Natural killer cell (primary cell): ENCODE measurements at regions not wholly inside any gene's neighbourhood (a gene's known extent, or its start where the extent isn't known, plus 50 kb on each side); places are given as distances from the start of the nearest gene placed in this dataset.
"Not testable (repeated sequence)": the region's sequence is repeated elsewhere in the genome, so short reads cannot be mapped to it uniquely, and the experiment has no call there.

Experiments
- ATAC-seq, 3 donors: fragments of 150-1000 bp in 2 of 3; fragments of 200-7000 bp in 1 of 3; cut with Tn5 transposase; 1 replicate in 1 of 3; 2 replicates in 2 of 3; pipeline ENCODE4 v1.10.0; 2021; ENCODE audit warnings: mild to moderate bottlenecking in 2 of 3, moderate library complexity in 2 of 3
- DNase-seq, 2 donors: peaks; one replicate each; pipeline versions ENCODE4 v3.0.0 to v3.0.0-alpha.2; 2013 to 2021; ENCODE audit warnings: mixed read lengths in 1 of 2
- H3K27ac ChIP-seq: one replicate; pipeline ENCODE4 v1.5.1; 2013; ENCODE audit warnings: mild to moderate bottlenecking, low read length
- H3K27me3 ChIP-seq: one replicate; pipeline ENCODE4 v1.6.1; 2013; ENCODE audit warnings: low read length; ENCODE audit not compliant: control insufficient read depth, insufficient read depth
- H3K36me3 ChIP-seq: one replicate; pipeline ENCODE4 v1.6.1; 2013; ENCODE audit warnings: low read length; ENCODE audit not compliant: control insufficient read depth, insufficient read depth
- H3K4me1 ChIP-seq: one replicate; pipeline ENCODE4 v1.6.1; 2013; ENCODE audit warnings: low read length; ENCODE audit not compliant: control insufficient read depth, insufficient read depth
- H3K4me3 ChIP-seq: one replicate; pipeline ENCODE4 v1.5.1; 2013; ENCODE audit warnings: low read length
- H3K9me3 ChIP-seq: one replicate; pipeline ENCODE4 v1.6.1; 2013; ENCODE audit warnings: low read length; ENCODE audit not compliant: control insufficient read depth, insufficient read depth
- H3K27ac Mint-ChIP-seq, 2 donors: one replicate each; pipeline ENCODE4 v1.8.0; 2022; ENCODE audit warnings: mild to moderate bottlenecking in 2 of 2, mixed read lengths in 2 of 2, moderate library complexity in 1 of 2
- H3K27me3 Mint-ChIP-seq, 2 donors: one replicate each; pipeline ENCODE4 v1.8.0; 2022; ENCODE audit warnings: low read depth in 2 of 2, mixed read lengths in 2 of 2
- H3K36me3 Mint-ChIP-seq: one replicate; pipeline ENCODE4 v1.8.0; 2022; ENCODE audit warnings: mixed read lengths
- H3K4me1 Mint-ChIP-seq, 2 donors: one replicate each; pipeline ENCODE4 v1.8.0; 2022; ENCODE audit warnings: mixed read lengths in 2 of 2
- H3K4me3 Mint-ChIP-seq: one replicate; pipeline ENCODE4 v1.8.0; 2022; ENCODE audit warnings: mild to moderate bottlenecking, moderate library complexity, mixed read lengths
- H3K9me3 Mint-ChIP-seq, 2 donors: one replicate each; pipeline ENCODE4 v1.8.0; 2022; ENCODE audit warnings: mixed read lengths in 2 of 2
- CTCF ChIP-seq: fragments of 200-600 bp; IDR thresholded peaks from one replicate; pipeline ENCODE4 v1.8.0; 2022; ENCODE audit warnings: antibody characterized with exemption
- WGBS: methylation state at CpG from one replicate; pipeline ENCODE4 v1.1.7; 2013; ENCODE audit warnings: missing lambda C conversion rate; ENCODE audit not compliant: insufficient coverage; 5-methylcytosine and 5-hydroxymethylcytosine counted together
- intact Hi-C: fragments of 100-400 bp; cut with micrococcal nuclease; formaldehyde crosslinking; loops from one replicate; pipeline ENCODE4 v1.14.2; 2022

DNA sequence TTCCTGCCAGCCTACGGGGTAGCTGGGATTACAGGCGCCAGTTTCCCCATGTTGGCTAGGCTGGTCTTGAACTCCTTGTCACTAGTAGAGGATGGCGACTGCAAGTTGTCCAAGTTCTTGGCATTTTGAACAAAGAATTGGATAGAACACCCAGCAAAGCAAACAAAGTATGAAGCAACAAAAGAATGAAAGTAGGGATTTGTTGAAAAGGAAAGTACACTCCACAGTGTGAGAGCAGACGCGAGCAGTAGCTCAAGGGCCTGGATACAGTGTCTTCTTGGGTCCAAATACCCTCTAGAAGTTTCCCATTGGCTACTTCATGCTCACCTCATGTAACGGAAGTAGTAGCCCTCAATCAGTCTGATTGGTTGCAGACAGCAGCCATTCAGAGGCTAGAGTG is 152.2 kb downstream of the CCER1 start:
- Mint-ChIP-seq H3K4me3 (no peak overlapping the region), H3K9me3 (peaks cover 6 to 8% of the 10 kb centered on the region in 2 donors), H3K36me3 (no peaks in the 10 kb centered on the region), H3K4me1 (no peaks in the 10 kb centered on the region), H3K27me3 (no peaks in the 10 kb centered on the region), H3K27ac (no peak overlapping the region)
- intact Hi-C loops: no loop called here
- 91% methylated on average over 6 of the region's 6 CpGs for WGBS
- no peak for ATAC-seq
- H3K36me3 ChIP-seq: no peaks in the 10 kb centered on the region
- no peak overlapping the region for H3K4me3 ChIP-seq
- no peaks in the 10 kb centered on the region for H3K9me3 ChIP-seq
- DNase-seq: no peak
- no peaks in the 10 kb centered on the region for H3K4me1 ChIP-seq
- no peaks in the 10 kb centered on the region for H3K27me3 ChIP-seq
- H3K27ac ChIP-seq: no peak overlapping the region
- no peak for TF ChIP-seq CTCF

DNA sequence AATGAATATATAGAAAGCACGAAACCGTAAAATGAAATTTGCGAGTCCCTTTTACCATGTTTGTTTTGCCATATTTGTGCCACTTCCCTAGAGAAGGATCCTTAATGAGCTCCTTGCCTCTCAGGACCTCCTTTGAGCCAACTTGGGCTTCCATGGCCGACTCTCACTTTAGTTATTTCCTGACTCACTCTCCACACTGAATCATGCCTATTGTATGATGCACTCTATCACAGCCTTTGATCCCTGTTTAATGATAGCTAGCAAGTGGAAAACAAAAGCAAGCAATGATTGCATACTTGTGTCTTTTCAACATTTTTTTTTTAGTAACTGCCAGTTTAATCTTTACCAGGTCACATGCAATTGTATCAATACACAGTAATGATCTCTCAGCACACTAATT is 153.2 kb downstream of the CCER1 start:
- WGBS: 91% methylated on average over 4 of the region's 4 CpGs

DNA sequence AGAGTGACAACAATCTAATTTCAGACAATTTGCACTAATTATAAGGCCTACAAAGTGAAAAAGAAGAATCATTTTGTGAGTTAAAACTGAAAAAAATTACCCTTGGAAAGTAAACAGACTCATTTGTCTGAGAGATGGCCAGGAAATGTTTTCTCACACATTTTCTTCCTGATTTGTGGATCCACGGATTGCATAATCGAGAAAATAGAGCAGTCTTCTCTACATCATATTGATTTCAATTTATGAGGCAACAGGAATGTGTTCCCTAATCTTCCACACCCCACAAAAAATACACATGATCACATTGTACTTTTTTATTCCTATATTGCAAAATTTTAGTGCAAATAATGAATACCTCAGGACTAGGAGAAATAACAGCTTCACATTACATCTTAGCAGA is 160.8 kb downstream of the CCER1 start:
- Histone ChIP-seq H3K4me1 (no peaks in the 10 kb centered on the region), H3K36me3 (no peaks in the 10 kb centered on the region), H3K4me3 (no peak overlapping the region), H3K9me3 (no peaks in the 10 kb centered on the region), H3K27ac (no peak overlapping the region), H3K27me3 (no peaks in the 10 kb centered on the region)
- no peaks in the 10 kb centered on the region for H3K36me3 Mint-ChIP-seq
- DNase-seq (no peak), ATAC-seq (no peak)
- H3K4me1 Mint-ChIP-seq: no peaks in the 10 kb centered on the region
- WGBS: 51% methylated on average over 2 of the region's 2 CpGs
- H3K4me3 Mint-ChIP-seq: no peak overlapping the region
- H3K9me3 Mint-ChIP-seq: peaks cover 2 to 8% of the 10 kb centered on the region in 2 donors
- no peak for TF ChIP-seq CTCF
- H3K27me3 Mint-ChIP-seq: no peaks in the 10 kb centered on the region
- H3K27ac Mint-ChIP-seq: no peak overlapping the region
- intact Hi-C loops: no loop called here

More for the DNA sequence above, 153.2 kb downstream of the CCER1 start:
- no peaks in the 10 kb centered on the region for H3K36me3 ChIP-seq
- Mint-ChIP-seq H3K27me3 (no peaks in the 10 kb centered on the region), H3K9me3 (peaks cover 6% of the 10 kb centered on the region in 2 donors), H3K4me1 (no peaks in the 10 kb centered on the region), H3K27ac (no peak overlapping the region), H3K4me3 (no peak overlapping the region), H3K36me3 (no peaks in the 10 kb centered on the region)
- H3K27ac ChIP-seq: no peak overlapping the region
- H3K27me3 ChIP-seq: no peaks in the 10 kb centered on the region
- H3K4me3 ChIP-seq: no peak overlapping the region
- H3K9me3 ChIP-seq: no peaks in the 10 kb centered on the region
- no peak for DNase-seq
- H3K4me1 ChIP-seq: no peaks in the 10 kb centered on the region
- no peak for TF ChIP-seq CTCF
- intact Hi-C loops: no loop called here
- no peak for ATAC-seq

- H3K9me3 Mint-ChIP-seq, H3K36me3 ChIP-seq, H3K4me3 Mint-ChIP-seq, DNase-seq, H3K4me3 ChIP-seq, intact Hi-C loops, H3K27me3 Mint-ChIP-seq, H3K27ac ChIP-seq, ATAC-seq, H3K4me1 ChIP-seq, H3K27ac Mint-ChIP-seq, H3K4me1 Mint-ChIP-seq, H3K36me3 Mint-ChIP-seq, H3K27me3 ChIP-seq, H3K9me3 ChIP-seq: not testable (repeated sequence)
- WGBS: no CpG with 5 or more reads among the region's 1 CpG
Measured at GRCh38 chr12:90792718-90793117, 162.3 kb downstream of the CCER1 start.
